Epithelial cell of esophagus (primary cell): ENCODE measurements at regions not wholly inside any gene's neighbourhood (a gene's known extent, or its start where the extent isn't known, plus 50 kb on each side); places are given as distances from the start of the nearest gene placed in this dataset.

Source experiments
- DNase-seq: peaks from one replicate; pipeline ENCODE4 v3.0.0; 2010; ENCODE audit warnings: low read depth
- H3K4me3 ChIP-seq: 2 replicates; pipeline ENCODE4 v1.5.1; 2011; ENCODE audit warnings: mild to moderate bottlenecking, low read length, control low read depth
- CTCF ChIP-seq: IDR thresholded peaks from 2 replicates; pipeline ENCODE4 v1.5.1; 2011; ENCODE audit warnings: low read depth, mild to moderate bottlenecking, low read length, control low read depth, inconsistent platforms; ENCODE audit not compliant: insufficient read depth; ENCODE audit errors: missing control alignments

DNA sequence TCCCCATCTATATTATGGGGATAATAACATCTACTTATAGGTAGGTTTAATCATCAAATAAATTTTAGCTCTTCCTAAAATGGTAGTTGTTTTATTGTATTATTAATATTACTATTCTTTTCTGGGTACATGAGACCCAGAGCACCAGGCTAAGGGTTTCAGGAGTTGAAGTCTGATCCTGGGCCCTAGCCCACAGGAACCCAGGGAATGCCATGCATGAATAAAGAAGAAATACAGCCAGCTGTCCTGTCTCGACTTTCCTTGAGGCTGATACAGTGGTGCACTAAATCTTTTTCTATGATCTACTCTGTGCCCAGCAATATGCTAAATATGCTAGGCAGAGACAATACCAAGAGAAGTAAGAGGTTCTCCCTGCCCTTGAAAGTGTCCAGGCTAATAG, 72.1 kb upstream of the ATP2C1 start:
- no peak for DNase-seq
- no peak for TF ChIP-seq CTCF
- H3K4me3 ChIP-seq = no peak overlapping the region

DNA sequence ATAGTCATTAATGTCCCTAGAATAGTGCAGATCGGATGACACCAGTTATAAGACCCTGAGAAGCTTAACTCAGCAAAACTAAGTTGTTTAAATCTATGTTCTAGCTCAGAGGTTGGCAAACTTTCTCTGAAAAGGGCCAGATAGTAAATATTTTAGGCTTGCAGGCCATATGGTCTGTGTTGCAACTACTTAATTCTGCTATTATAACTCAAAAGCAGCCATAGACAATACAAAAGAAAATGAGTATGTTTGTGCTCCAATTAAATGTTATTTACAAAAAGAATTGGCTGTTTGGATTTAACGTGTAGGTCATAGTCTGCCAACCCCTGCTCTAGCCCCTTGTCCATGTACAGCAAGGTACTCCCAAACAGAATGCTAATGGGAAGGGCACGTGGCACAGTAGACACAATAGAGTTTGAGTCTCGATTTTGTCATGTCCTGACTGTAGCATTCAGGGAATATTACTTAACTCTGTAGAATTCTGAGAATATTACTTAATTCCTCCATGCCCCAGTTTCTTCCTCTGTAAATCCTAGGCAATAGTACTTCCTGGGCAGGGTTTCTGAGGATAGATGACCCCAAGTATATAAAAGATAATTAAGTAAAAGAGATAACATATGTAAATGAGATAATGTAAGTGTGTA, 70.5 kb upstream of the ATP2C1 start:
- DNase-seq = no peak
- H3K4me3 ChIP-seq = no peak overlapping the region
- TF ChIP-seq CTCF = no peak

DNA sequence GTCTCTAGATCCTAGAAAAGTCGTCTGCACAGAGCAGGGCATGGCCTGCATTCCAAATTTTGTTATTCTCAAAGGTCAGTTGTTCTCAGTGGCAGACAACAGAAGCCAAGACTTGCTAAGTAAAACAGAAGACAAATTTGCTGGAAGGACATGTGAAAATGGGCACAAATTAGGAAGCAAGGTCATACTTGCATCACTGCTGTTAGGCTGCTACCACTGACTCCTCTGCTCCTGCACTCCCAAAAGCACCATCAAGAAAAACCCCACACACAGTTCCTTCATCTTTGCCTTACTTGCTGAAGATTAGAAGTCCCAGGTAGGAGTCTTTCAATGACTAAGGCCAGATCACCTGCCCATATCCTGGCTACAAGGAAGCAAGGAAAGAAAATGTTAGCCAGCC, 69.9 kb upstream of the ATP2C1 start:
- no peak for TF ChIP-seq CTCF
- H3K4me3 ChIP-seq = no peak overlapping the region
- DNase-seq = no peak

GRCh38 chr3:130825762-130826299, 68.1 kb upstream of the ATP2C1 start:
- no peak for DNase-seq
- no peak overlapping the region for H3K4me3 ChIP-seq
- no peak for TF ChIP-seq CTCF

DNA sequence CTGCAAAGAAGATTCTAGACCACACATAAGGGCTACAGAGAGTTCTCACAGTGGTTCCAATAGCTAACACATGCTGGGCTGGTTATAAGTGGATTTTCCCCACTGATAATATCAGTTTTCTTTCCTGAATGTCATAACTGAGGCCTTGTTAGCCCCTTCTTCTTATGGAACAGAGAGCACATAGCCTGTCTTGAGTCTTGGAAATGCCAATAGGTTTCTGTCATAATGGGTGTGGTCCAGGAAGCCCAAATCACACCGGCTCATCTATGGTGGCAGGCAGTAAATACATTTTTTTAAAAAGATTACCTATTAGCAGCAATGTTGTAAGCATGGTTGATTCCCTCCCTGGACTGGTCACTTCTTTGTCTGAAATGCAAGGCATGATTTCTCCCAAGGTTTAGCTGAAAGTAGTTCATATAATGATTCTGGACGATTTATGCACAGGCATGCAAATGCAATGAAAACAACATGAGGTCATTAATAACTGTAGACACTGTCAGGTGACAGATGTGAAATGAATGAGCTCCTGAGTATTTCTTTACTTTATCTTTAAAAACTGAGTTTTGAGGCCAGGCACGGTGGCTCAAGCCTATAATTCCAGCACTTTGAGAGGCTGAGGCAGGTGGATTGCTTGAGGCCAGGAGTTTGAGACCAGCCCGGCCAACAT, 67.2 kb upstream of the ATP2C1 start:
- peak; percentile 55 for DNase-seq
- no peak for TF ChIP-seq CTCF
- H3K4me3 ChIP-seq = no peak overlapping the region

DNA sequence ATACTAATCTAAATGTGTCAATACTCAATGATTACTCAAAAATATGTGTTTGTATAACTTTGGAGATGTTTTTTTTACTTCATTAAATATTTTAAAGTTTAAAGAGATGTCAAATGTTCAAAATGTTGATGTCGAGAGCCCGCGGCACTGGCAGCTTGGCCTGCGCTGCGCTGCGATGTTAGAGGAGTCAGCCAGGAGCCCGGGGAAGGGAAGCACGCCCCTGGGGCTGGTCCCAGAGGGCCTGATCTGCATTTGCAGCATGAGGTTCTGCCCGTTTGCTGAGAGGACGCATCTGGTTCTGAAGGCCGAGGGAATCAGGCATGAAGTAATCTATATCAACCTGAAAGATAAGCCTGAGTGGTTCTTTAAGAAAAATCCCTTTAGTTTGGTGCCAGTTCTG, 66.4 kb upstream of the ATP2C1 start:
- no peak for DNase-seq
- TF ChIP-seq CTCF = no peak
- H3K4me3 ChIP-seq = no peak overlapping the region
